Left lung (tissue), 4 donors: ENCODE measurements at regions not wholly inside any gene's neighbourhood (a gene's known extent, or its start where the extent isn't known, plus 50 kb on each side); places are given as distances from the start of the nearest gene placed in this dataset.

ENCODE experiments used
- ATAC-seq: fragments of 200-7000 bp; cut with Tn5 transposase; one replicate; pipeline ENCODE4 v1.9.1; 2020; ENCODE audit warnings: moderate library complexity
- DNase-seq, 4 donors: peaks; one replicate each; pipeline ENCODE4 v3.0.0-alpha.2; 2013 to 2020
- H3K27ac ChIP-seq, 2 donors: fragments of 200-600 bp; sonication (generic) in 1 of 2; one replicate each; pipeline versions ENCODE4 v1.5.0 to v1.8.0; 2020 to 2021
- H3K27me3 ChIP-seq, 2 donors: fragments of 200-600 bp; sonication (generic) in 1 of 2; one replicate each; pipeline versions ENCODE4 v1.5.0 to v1.8.0; 2020 to 2021
- H3K36me3 ChIP-seq, 2 donors: fragments of 200-600 bp; sonication (generic) in 1 of 2; one replicate each; pipeline versions ENCODE4 v1.5.0 to v1.8.0; 2020 to 2021
- H3K4me1 ChIP-seq, 2 donors: fragments of 200-600 bp; one replicate each; pipeline ENCODE4 v1.8.0; 2021
- H3K4me3 ChIP-seq, 2 donors: fragments of 200-600 bp; sonication (generic) in 1 of 2; one replicate each; pipeline versions ENCODE4 v1.5.0 to v1.8.0; 2020 to 2021; ENCODE audit warnings: mild to moderate bottlenecking in 1 of 2
- H3K9me3 ChIP-seq, 2 donors: fragments of 200-600 bp; sonication (generic) in 1 of 2; one replicate each; pipeline versions ENCODE4 v1.5.0 to v1.8.0; 2020 to 2021
- CTCF ChIP-seq, 2 donors: fragments of 200-600 bp; sonication (generic) in 1 of 2; IDR thresholded peaks; one replicate each; pipeline versions ENCODE4 v1.5.0 to v1.8.0; 2021; ENCODE audit warnings: antibody characterized with exemption in 2 of 2
- intact Hi-C, 2 donors: fragments of 100-400 bp; cut with DNase I; formaldehyde crosslinking; loops; one replicate each; pipeline versions ENCODE4 v1.11.2 to v1.14.2; 2022
- donor health status: DM: no; HTN: yes; CAD: no.
- donor health status: DM: no; HTN: no; CAD: no.

- DNase-seq (no peak), ATAC-seq (no peak)
- Histone ChIP-seq H3K4me3 (no peak overlapping the region), H3K27ac (no peak overlapping the region), H3K9me3 (peaks cover 0 to 4% of the 10 kb centered on the region in 2 donors), H3K27me3 (no peaks in the 10 kb centered on the region), H3K36me3 (no peaks in the 10 kb centered on the region), H3K4me1 (no peaks in the 10 kb centered on the region)
- no peak for TF ChIP-seq CTCF (IDR thresholded peaks at IDR 0.05)
- intact Hi-C loops, result no loop called here
Observed at GRCh38 chrX:6694221-6694620, 159.3 kb upstream of the VCX3A start.

GRCh38 chrX:6693051-6693450 is 158.1 kb upstream of the VCX3A start:
- no peaks in the 10 kb centered on the region for H3K36me3 ChIP-seq
- H3K4me3 ChIP-seq, result no peak overlapping the region
- intact Hi-C loops, result no loop called here
- TF ChIP-seq CTCF (IDR thresholded peaks at IDR 0.05), result no peak
- ATAC-seq (no peak), DNase-seq (no peak)
- H3K27ac ChIP-seq, result no peak overlapping the region
- H3K4me1 ChIP-seq, result no peaks in the 10 kb centered on the region
- H3K27me3 ChIP-seq, result no peaks in the 10 kb centered on the region
- H3K9me3 ChIP-seq, result peaks cover 0 to 4% of the 10 kb centered on the region in 2 donors

GRCh38 chrX:6685489-6685888 is 150.6 kb upstream of the VCX3A start:
- Histone ChIP-seq H3K4me1 (no peaks in the 10 kb centered on the region), H3K9me3 (peaks cover 0 to 2% of the 10 kb centered on the region in 2 donors), H3K27me3 (no peaks in the 10 kb centered on the region), H3K4me3 (no peak overlapping the region), H3K36me3 (no peaks in the 10 kb centered on the region), H3K27ac (no peak overlapping the region)
- ATAC-seq (no peak), DNase-seq (no peak)
- no peak for TF ChIP-seq CTCF (IDR thresholded peaks at IDR 0.05)
- intact Hi-C loops, result no loop called here

- Histone ChIP-seq H3K4me1 (no peaks in the 10 kb centered on the region), H3K9me3 (no peaks in the 10 kb centered on the region), H3K27ac (no peak overlapping the region), H3K36me3 (no peaks in the 10 kb centered on the region), H3K4me3 (no peak overlapping the region), H3K27me3 (no peaks in the 10 kb centered on the region)
- no peak for TF ChIP-seq CTCF (IDR thresholded peaks at IDR 0.05)
- DNase-seq, result no peak
- intact Hi-C loops, result no loop called here
- ATAC-seq, result no peak
Observed at GRCh38 chrX:6683353-6683752, 148.4 kb upstream of the VCX3A start.

- intact Hi-C loops, result no loop called here
- DNase-seq (no peak), ATAC-seq (no peak)
- Histone ChIP-seq H3K27me3 (no peaks in the 10 kb centered on the region), H3K4me3 (no peak overlapping the region), H3K27ac (no peak overlapping the region), H3K36me3 (no peaks in the 10 kb centered on the region), H3K9me3 (no peaks in the 10 kb centered on the region), H3K4me1 (no peaks in the 10 kb centered on the region)
- no peak for TF ChIP-seq CTCF (IDR thresholded peaks at IDR 0.05)
Observed at GRCh38 chrX:6681521-6682145, 146.7 kb upstream of the VCX3A start.
